Stimulated activated CD8-positive, alpha-beta memory T cell treated with anti-CD3 and anti-CD28 coated beads, Interleukin-7, amount 100 ng/mL, for 24 hours (primary cell): ENCODE measurements at regions not wholly inside any gene's neighbourhood (a gene's known extent, or its start where the extent isn't known, plus 50 kb on each side); places are given as distances from the start of the nearest gene placed in this dataset.

Experiments
- DNase-seq: peaks from one replicate; pipeline ENCODE4 v3.0.0-alpha.2; 2020; ENCODE audit warnings: low read depth

DNA sequence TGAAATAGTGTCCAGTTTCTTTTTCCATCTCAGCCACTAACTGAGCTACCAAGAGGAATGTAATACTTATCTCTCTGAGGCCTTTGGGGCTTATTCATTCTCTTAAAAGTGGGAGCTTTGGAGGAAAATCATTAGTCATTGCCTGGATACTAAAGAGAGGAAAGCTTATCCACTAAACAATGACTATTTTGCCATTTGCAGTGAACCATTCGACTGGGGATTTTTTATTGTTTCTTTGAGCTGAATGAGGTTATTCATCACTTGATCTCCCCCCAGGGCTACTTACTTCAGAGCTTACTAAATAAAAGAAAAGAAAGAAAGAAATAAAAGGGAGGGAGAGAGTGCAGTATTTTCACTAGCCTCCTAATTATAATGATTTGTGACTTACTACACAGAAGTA lies 1329.5 kb upstream of the TENM3 start:
- DNase-seq = no peak

DNA sequence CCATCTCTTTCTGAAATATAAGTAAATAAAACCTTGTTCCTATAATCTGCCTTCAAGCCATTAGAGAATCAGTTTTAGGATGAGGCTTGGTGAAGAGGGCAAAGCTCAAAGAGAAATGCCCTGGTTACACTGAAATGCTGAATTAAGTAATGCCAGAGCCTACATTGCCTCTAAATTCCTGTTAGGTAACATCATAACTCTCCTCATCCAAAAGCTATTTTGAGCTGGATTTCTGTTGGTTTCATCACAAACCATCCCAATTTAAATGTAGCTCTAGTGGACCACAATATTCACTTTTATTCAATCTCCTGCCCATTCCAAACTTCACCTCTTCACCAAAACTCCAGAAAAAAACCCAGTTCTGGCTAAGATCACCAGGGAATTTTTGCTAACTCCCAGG lies 1319.7 kb upstream of the TENM3 start:
- no peak for DNase-seq

DNA sequence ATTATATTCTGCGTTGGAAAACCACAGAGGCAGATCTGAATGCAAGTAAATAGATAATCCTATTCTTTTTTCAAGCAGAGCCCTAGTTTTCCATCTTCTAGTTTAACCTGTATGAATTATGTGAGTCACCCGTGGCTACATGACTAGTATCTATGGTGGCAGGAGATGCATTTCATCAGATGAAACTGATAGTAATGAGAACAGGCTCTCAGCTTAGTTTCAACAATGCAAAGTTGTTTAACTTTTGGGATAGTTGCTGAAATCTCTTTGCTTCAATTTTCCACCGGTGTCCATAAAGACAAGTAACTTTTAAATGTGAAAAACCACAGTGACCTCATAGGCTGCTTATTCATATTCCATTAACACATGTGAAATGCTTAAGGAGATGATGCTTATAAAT lies 1317.4 kb upstream of the TENM3 start:
- no peak for DNase-seq

GRCh38 chr4:180926277-180926676 lies 1316.9 kb upstream of the TENM3 start:
- DNase-seq = no peak

GRCh38 chr4:180932370-180933001 lies 1310.7 kb upstream of the TENM3 start:
- no peak for DNase-seq

DNA sequence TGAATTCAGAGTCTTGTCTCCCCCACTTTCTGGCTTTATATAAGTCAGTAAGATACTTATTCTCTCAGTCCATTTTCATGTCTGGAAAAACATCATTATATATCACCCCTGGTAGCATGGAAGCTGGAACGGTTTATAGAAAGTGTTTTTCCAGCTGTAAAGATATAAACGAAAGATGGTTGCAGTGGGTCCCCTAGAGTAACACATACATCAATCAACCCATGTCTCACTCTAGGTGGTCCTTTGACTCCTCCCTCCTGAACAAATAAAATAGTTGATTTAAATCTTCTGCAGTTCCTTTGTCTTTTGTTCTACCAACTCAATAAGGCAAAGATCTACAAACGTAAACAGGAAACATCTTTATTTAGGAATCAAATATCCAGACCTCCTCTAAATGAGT lies 1306.1 kb upstream of the TENM3 start:
- no peak for DNase-seq

DNA sequence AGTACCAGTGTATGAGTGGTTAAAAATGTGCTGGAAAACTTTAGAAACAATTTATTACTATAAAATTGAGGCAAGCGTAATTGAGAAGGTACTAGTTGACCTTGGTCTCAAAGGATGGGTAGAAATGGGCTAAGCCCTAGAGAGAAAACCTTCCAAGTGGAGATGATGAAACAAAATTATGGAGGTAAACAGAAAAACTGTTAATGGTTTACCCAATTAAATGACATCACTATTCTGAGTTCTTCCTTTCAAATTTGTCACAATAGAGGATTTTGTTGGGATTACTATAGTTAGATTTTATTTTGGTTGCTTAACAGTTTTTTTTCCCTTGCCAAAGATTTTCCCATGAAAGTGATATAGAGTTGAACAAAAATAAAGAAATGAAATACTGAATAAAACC lies 1302.5 kb upstream of the TENM3 start:
- DNase-seq = no peak

DNA sequence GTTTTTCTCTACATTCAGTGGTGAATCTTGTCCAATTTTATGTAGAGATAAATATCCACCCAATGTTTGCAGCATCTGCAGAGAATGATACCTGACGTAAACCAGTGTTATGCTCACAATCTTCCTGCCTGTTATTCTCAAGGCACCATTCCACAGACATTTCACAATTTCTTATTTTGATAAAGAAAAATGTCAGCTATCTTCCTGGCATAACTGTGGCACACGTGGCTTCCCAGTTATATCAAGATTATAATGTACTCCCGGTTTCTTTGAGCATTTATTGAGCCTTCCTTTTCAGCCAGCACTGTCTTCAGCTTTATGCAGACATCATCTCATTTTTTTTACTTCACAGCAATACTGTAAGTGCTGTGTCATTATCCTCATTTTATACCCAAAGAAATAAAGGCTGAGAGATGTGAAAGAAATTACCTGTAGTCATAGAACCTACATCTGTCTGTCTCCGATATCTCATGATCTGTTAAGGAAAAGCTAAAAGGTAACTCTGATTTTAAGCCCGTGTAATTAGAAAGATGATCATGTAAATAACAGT lies 1300.8 kb upstream of the TENM3 start:
- no peak for DNase-seq

DNA sequence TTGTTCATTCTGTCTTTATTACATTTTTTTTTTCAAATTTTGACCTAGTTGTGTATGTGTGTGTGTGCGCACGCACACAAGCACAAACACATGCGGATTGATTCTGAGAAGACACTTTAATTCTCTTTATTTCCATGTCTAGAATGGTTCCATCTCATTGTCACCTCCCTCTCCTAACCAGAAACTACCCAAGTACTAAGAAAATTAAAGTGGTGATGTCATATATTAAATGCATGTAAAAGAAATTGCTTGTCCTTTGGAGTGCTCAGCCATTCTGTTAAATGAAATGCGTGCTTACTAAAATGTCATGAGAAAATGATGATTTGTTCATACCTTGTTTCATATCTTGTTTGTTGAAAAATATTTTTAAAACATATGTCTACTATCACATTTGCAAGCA lies 1297.0 kb upstream of the TENM3 start:
- DNase-seq = no peak

DNA sequence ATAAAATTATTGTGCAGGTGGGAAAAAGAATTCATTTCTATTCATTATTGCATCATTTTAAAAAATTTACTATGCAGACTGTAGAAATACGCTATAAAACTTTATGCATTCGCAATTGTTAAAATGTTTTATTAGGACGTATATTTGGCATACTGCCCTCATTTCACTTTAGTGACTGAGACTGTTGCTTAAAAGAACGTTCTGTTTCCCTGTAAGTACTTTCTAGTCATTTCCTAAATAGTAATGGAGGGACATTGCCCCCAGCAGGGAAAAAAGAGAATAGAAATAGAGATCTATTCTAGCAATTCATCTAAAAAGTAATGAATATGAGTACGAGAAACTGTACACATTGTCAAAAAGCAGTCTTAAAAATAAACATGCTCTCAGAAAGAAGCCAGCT lies 1295.8 kb upstream of the TENM3 start:
- DNase-seq = no peak

DNA sequence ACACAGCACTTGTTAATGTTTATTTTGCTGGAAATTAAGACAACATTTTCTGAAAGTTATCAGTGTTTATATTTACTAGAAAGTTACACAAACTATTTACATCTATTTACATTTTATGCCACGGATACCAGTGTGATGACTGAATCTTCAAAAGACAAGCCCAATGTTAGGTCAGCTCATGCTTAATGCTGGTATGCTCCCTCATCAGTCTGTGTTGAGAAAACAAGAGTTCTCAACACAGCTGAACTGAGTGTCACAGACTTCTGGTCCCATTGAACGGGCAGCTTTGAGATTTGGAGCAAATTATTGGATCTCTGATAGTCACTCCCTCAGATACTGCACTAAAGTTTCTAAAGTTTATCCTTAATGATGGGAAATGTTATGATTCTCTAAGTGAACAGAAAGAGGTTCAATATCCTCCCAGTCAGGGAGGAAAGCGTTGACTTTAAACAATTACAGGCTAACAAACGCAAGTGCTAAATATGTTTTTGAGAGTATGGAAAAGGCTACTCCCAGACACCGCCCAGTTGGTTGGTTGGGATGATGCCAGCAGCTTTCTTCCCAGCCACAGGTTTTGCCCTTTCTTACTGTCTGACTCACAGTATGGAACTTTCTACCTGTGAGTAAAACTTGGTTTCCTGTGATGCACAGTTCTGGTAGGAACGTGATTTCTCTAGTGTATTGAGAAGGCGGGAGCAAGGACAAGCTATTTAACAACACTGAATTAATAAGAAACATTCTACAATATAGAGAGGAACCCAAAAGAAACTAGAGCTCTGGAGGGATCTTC lies 1293.6 kb upstream of the TENM3 start:
- DNase-seq = no peak

GRCh38 chr4:180950377-180950776 lies 1292.8 kb upstream of the TENM3 start:
- DNase-seq = no peak

GRCh38 chr4:180951312-180951711 lies 1291.9 kb upstream of the TENM3 start:
- DNase-seq = no peak

DNA sequence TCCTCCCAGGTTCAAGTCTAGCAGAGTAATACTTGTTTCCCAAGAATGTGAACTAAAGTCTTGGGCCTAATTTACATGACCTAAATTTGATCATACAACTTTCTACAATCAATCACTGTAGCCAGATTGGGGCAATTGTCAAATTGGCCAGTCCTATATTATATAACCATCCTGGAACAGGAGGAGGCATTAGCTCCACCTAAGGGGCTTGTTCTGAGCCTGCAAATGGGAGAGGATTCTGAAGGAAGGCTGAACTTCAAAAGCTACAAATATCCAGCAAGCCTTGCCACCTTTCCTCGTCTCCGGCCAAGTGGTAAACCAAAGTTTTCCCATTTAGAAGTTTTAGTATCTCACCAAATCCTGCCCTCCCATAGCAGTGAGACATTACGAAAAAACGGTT lies 1289.6 kb upstream of the TENM3 start:
- no peak for DNase-seq

GRCh38 chr4:180960743-180961401 lies 1282.3 kb upstream of the TENM3 start:
- no peak for DNase-seq

- DNase-seq = no peak
Observed at GRCh38 chr4:180962268-180962667, 1280.9 kb upstream of the TENM3 start.

GRCh38 chr4:180966312-180966711 lies 1276.9 kb upstream of the TENM3 start:
- DNase-seq = no peak

- DNase-seq = no peak
Observed at GRCh38 chr4:180967936-180968335, 1275.3 kb upstream of the TENM3 start.

DNA sequence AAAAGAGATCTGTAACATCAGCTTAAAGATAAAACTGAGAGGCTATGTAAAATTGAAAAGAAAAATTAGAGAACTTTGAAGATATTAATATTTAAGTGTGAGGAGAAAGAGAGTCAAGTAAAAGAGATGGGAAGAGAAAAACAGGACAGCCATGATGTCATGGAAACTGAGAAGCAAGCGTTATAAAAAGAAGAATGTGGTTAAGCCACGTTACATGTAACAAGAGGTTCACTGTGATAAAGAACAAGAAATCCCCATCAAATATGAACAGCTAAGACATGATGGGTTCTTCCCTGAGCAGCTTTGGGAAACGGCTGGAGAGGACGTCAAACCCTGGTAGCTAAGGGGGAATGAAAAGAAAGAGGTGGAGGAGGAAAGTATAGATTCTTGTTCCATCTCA lies 1269.3 kb upstream of the TENM3 start:
- no peak for DNase-seq

DNA sequence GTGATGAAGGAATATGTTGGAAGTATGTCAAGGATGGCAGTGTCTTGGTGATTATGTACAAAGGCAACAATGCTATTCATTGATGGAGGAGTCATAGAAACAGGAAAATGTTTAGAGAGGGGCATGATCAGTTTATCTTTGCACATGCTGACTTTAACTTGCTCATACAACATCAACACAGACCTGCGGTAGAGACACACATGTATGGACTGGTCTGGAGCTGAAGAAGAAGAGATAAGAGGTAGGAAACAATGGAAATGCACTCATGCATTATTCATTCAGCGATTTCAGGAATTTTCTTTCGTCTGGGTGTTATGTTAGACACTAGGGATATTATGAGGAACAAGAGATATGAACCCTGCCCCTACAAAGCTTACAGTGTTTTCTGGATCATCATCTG lies 1252.3 kb upstream of the TENM3 start:
- no peak for DNase-seq

DNA sequence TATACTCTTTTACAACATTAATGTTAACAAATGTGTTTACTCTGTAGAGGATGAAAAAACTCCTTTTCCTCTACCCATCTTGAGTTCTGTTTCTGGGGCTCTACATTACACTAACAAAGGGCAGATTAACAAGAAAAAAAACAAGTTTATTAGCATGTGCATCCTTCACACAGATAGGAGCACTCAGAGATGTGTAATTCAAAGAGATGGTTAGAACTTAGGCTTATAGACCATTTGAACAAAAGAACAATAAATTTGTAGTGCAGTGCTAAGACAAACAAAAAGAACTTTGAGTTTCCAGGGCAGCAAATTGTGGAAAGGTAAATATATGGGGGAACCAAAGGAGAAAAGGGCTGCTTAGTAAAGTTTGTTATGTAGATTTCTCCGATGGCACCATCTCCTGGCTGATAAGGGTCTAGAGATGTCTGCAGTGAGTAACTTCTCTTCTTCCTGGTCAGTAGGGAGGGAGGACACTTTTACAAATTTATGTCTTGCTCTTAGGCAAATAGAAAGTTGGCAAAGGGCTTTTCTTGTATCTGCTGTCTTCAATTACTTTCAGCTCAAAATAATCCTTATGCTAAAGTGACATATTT lies 1249.9 kb upstream of the TENM3 start:
- DNase-seq = no peak

DNA sequence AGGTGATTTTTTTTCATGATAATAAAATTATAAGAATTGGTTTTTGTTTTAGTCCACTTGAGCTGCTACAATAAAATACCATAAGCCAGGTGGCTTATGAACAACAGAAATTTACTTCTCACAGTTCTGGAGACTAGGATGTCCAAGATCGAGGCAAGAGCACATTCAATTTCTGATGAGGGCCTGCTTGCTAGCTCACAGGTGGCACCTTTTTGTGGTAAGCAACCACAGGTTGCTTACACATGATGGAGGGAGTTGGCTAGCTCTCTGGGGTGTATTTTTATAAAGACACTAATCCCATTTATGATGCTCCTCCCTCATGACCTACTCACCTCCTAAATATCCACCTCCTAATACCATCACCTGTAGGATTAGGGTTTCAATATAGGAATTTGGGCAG lies 1248.5 kb upstream of the TENM3 start:
- no peak for DNase-seq

GRCh38 chr4:180999217-180999616 lies 1244.0 kb upstream of the TENM3 start:
- DNase-seq = no peak
